OCI-LY7 (cell line): ENCODE measurements at regions not wholly inside any gene's neighbourhood (a gene's known extent, or its start where the extent isn't known, plus 50 kb on each side); places are given as distances from the start of the nearest gene placed in this dataset.

Experiments used
- BruUV-seq: library from RNA; stranded (reverse); fragments of 400-500 nt; replicated peaks from 2 replicates; lab custom pipeline; 2021; lab: Mats Ljungman, UMichigan
- CTCF ChIA-PET: fragments of 300-600 bp; sonication (Branson Sonifier 250); formaldehyde crosslinking; loops from one replicate; lab custom pipeline; 2022; ENCODE audit warnings: antibody characterized with exemption; ENCODE audit not compliant: unreplicated experiment; lab: Charles Lee
- POLR2A ChIA-PET: fragments of 300-600 bp; sonication (Branson Sonifier 250); formaldehyde crosslinking; loops from one replicate; lab custom pipeline; 2022; ENCODE audit warnings: antibody characterized with exemption; lab: Charles Lee
- DNase-seq: peaks from one replicate; pipeline ENCODE4 v3.0.0-alpha.2; 2015; ENCODE audit warnings: low spot score
- H2AFZ ChIP-seq: fragments of 200-600 bp; sonication (generic), shearing (Covaris generic); 2 replicates; pipeline ENCODE4 v1.6.1; 2014; ENCODE audit warnings: mild to moderate bottlenecking, antibody characterized with exemption, low read length, moderate library complexity
- H3K27ac ChIP-seq: fragments of 200-600 bp; sonication (generic); 2 replicates; pipeline ENCODE4 v1.5.1; 2014; ENCODE audit warnings: mixed run types, low read depth, mild to moderate bottlenecking, moderate library complexity, low read length, inconsistent platforms; ENCODE audit not compliant: poor library complexity, severe bottlenecking
- H3K36me3 ChIP-seq: fragments of 200-600 bp; sonication (generic); 2 replicates; pipeline ENCODE4 v1.6.1; 2014; ENCODE audit warnings: mild to moderate bottlenecking, antibody characterized with exemption, low read length, moderate library complexity, mixed read lengths; ENCODE audit not compliant: insufficient read depth
- H3K4me1 ChIP-seq: fragments of 200-600 bp; sonication (generic); 2 replicates; pipeline ENCODE4 v1.5.1; 2014; ENCODE audit warnings: mild to moderate bottlenecking, low read length; ENCODE audit not compliant: insufficient read depth, poor library complexity, severe bottlenecking
- H3K4me2 ChIP-seq: fragments of 200-600 bp; sonication (generic); 2 replicates; pipeline ENCODE4 v1.6.1; 2014; ENCODE audit warnings: mild to moderate bottlenecking, low read length
- H3K4me3 ChIP-seq: fragments of 200-600 bp; sonication (generic); 2 replicates; pipeline ENCODE4 v1.5.1; 2014; ENCODE audit warnings: mild to moderate bottlenecking, low read depth, low read length; ENCODE audit not compliant: poor library complexity, severe bottlenecking
- H3K79me2 ChIP-seq: fragments of 200-600 bp; sonication (generic); 2 replicates; pipeline ENCODE4 v1.6.1; 2016; ENCODE audit warnings: low read depth, mild to moderate bottlenecking, low read length, moderate library complexity, mixed read lengths; ENCODE audit not compliant: insufficient read depth
- H3K9me2 ChIP-seq: fragments of 200-600 bp; sonication (generic); 2 replicates; pipeline ENCODE4 v1.6.1; 2016; ENCODE audit warnings: mild to moderate bottlenecking, low read length, mixed read lengths; ENCODE audit not compliant: insufficient read depth
- H3K9me3 ChIP-seq: fragments of 200-600 bp; sonication (generic); 2 replicates; pipeline ENCODE4 v1.6.1; 2014; ENCODE audit warnings: mild to moderate bottlenecking, mixed run types, low read length, mixed read lengths
- H4K20me1 ChIP-seq: fragments of 200-600 bp; sonication (generic); 2 replicates; pipeline ENCODE4 v1.6.1; 2014; ENCODE audit warnings: mild to moderate bottlenecking, antibody characterized with exemption, low read length, moderate library complexity, mixed read lengths; ENCODE audit not compliant: insufficient read depth
- CTCF ChIP-seq: fragments of 200-600 bp; sonication (generic); conservative IDR thresholded peaks from 2 replicates; pipeline ENCODE4 v1.5.1; 2014; ENCODE audit warnings: mild to moderate bottlenecking, antibody characterized with exemption, low read length, moderate library complexity, mixed read lengths
- EZH2phosphoT487 ChIP-seq: fragments of 200-600 bp; sonication (generic); IDR thresholded peaks from 2 replicates; pipeline ENCODE4 v1.6.1; 2018; ENCODE audit warnings: low read depth, borderline replicate concordance, mild to moderate bottlenecking, mixed run types, antibody characterized with exemption, low read length, moderate library complexity, mixed read lengths
- intact Hi-C: fragments of 100-400 bp; cut with micrococcal nuclease; formaldehyde crosslinking; loops from one replicate; pipeline ENCODE4 v1.10.0; 2022; ENCODE audit not compliant: unreplicated experiment

- peaks cover 16% of the 10 kb centered on the region for H3K9me3 ChIP-seq
- peaks cover 59% of the 10 kb centered on the region for H3K4me1 ChIP-seq
- H3K27ac ChIP-seq: no peak overlapping the region
- peaks cover 17% of the 10 kb centered on the region for H3K79me2 ChIP-seq
- BruUV-seq: no TSS peak
- no peaks in the 10 kb centered on the region for H3K9me2 ChIP-seq
- no peak overlapping the region for H3K4me3 ChIP-seq
- no peak for TF ChIP-seq EZH2phosphoT487
- no peak for TF ChIP-seq CTCF
- peaks cover 91% of the 10 kb centered on the region for H3K36me3 ChIP-seq
- intact Hi-C loops: no loop called here
- H4K20me1 ChIP-seq: no peaks in the 10 kb centered on the region
- ChIA-PET POLR2A (interaction anchor here (0.5 to 1.4 kb wide), 4 partner anchors 11 to 876 kb away, joined by 3 to 4 read pairs (median 3); partner anchors contain the start of gene ID2), CTCF (no interaction called here)
- no peak overlapping the region for H2AFZ ChIP-seq
- no peak overlapping the region for H3K4me2 ChIP-seq
- DNase-seq: no peak
These were observed 116.3 kb upstream of the ID2 start for GRCh38 chr2:8565399-8566154.

GRCh38 chr2:8566155-8566670, 115.6 kb upstream of the ID2 start:
- peaks cover 13% of the 10 kb centered on the region for H3K9me3 ChIP-seq
- H3K4me1 ChIP-seq: peaks cover 65% of the 10 kb centered on the region
- no peaks in the 10 kb centered on the region for H4K20me1 ChIP-seq
- intact Hi-C loops: no loop called here
- TF ChIP-seq CTCF (no peak), EZH2phosphoT487 (no peak)
- no peaks in the 10 kb centered on the region for H3K9me2 ChIP-seq
- ChIA-PET POLR2A (interaction anchor here (0.8 to 1.2 kb wide), 2 partner anchors 9 to 116 kb away, joined by 3 read pairs; partner anchors contain the start of gene ID2), CTCF (interaction anchor here (1.0 kb wide), 1 partner anchor 11 kb away, joined by 3 read pairs; no protein-coding TSS in a partner anchor)
- no peak overlapping the region for H3K27ac ChIP-seq
- H3K4me3 ChIP-seq: no peak overlapping the region
- DNase-seq: no peak
- peaks cover 93% of the 10 kb centered on the region for H3K36me3 ChIP-seq
- no peak overlapping the region for H2AFZ ChIP-seq
- no peak overlapping the region for H3K4me2 ChIP-seq
- no TSS peak for BruUV-seq
- peaks cover 21% of the 10 kb centered on the region for H3K79me2 ChIP-seq
